ENCODE measurements at regions not wholly inside any gene's neighbourhood (a gene's known extent, or its start where the extent isn't known, plus 50 kb on each side); places are given as distances from the start of the nearest gene placed in this dataset.

DNA sequence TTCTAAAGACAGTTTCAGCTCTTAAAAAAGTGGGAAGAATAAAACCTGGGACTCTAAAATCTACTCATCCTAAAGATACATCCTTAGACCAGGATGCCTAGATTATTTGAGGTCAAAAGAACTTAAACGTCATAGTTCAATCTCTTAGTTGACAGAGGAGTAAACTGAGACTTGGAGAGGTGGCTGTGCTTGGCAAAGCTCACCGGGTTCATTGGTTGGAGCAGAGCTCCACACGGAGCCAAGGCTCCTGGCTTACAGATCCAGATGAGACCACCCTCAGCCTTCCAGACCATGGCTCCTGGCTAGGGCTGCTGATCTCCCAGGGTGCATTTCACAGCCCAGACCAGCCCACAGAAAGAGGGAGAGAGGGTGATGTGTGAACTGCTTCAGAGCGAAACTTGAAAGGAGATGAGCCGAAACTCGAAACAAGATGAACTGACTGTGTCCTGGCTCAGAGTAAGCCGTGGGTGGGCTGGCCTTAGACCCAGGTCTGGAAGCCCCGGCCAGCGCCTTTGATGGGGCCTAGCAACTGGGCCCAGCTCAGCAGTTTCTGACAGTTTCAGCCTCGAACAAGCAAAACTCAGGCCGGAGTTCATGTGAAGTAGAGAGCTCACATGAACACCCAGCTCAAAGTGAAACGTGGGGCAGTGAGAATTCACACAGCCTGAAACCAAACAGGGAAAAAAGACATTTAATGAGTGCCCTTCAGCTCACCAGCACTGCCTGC lies 1044.8 kb downstream of the BCL11B start:
- Mint-ChIP-seq H3K4me1 (ENCODE audit: low read depth) (peaks cover 86% of the 10 kb centered on the region), H3K27me3 (ENCODE audit: low read depth) (no peaks in the 10 kb centered on the region), H3K9me3 (no peaks in the 10 kb centered on the region), H3K27ac (peak overlapping the region; percentile 93), H3K36me3 (ENCODE audit: low read depth) (peaks cover 3% of the 10 kb centered on the region), H3K4me3 (peak overlapping the region; percentile 51)
- intact Hi-C loops (cut with micrococcal nuclease) = loop anchor here (2.0 to 5.0 kb wide), 2 partner anchors 286 to 960 kb away; no protein-coding TSS in a partner anchor
- CTCF ChIA-PET = interaction anchor here (0.6 to 2.2 kb wide), 8 partner anchors 11 to 487 kb away, joined by 3 to 7 read pairs (median 4); no protein-coding TSS in a partner anchor
- peak; percentile 67 for DNase-seq

DNA sequence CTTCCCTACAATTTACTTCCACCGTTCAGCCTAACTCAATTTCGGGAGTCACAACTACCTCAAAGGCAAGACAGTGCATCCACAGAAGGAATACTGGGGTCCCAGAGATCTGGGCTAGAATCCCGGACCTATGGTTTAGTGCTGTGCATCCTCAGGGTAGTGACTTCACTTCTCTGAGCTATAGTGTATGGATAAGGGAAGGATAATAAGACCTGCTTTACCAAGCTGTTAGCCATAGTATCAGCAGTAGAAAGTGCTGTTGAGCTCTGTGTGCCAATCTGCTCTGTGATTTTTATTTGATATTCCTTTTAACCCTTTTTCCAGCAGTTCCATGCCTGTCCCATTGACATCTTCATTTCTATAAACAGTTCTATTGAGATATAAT lies 1044.3 kb downstream of the BCL11B start:
- intact Hi-C loops (cut with micrococcal nuclease) = loop anchor here (2.0 to 5.0 kb wide), 3 partner anchors 285 to 960 kb away; no protein-coding TSS in a partner anchor
- peaks cover 86% of the 10 kb centered on the region for H3K4me1 Mint-ChIP-seq (ENCODE audit: low read depth)
- peak overlapping the region; percentile 51 for H3K4me3 Mint-ChIP-seq
- H3K27me3 Mint-ChIP-seq (ENCODE audit: low read depth) = no peaks in the 10 kb centered on the region
- peak overlapping the region; percentile 93 for H3K27ac Mint-ChIP-seq
- H3K9me3 Mint-ChIP-seq = no peaks in the 10 kb centered on the region
- H3K36me3 Mint-ChIP-seq (ENCODE audit: low read depth) = peaks cover 3% of the 10 kb centered on the region
- DNase-seq = no peak
- CTCF ChIA-PET = interaction anchor here (0.6 to 2.2 kb wide), 6 partner anchors 10 to 486 kb away, joined by 3 to 7 read pairs (median 4); no protein-coding TSS in a partner anchor

DNA sequence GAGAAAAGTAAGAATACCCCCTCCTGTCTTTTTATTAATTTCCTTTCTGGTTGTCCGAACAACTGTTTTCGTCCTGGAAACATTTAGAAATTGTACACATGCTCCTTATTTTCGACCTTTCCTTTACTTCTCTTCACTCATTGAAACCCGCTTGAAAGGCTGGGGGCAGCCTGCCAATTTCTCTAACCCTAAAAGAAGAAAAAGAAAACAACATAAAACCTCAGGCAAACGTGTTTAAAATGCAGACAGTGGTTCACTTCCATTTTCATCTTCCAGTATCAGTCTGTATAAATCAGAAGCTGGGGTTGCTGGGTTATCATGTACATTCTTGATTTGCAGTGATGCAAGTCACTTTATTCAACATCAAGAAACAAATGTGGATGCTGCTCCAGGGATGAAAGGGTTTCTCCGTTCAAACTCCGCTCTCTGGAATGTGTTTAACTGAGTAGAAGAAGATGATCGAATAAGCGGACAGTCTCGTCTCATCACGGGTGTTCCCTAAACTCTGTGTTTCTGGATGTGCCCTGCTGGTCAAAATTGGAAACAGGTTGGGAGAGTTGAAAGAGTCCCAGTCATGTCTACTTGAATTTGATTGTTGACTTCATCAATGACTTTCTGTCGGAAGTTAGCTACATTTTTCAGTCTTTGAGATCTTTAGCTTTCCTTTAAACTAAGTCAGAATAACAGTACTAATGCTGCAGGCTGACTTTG lies 1042.2 kb downstream of the BCL11B start:
- H3K27me3 Mint-ChIP-seq (ENCODE audit: low read depth) = no peaks in the 10 kb centered on the region
- H3K9me3 Mint-ChIP-seq = no peaks in the 10 kb centered on the region
- H3K4me1 Mint-ChIP-seq (ENCODE audit: low read depth) = peaks cover 88% of the 10 kb centered on the region
- peak overlapping the region; percentile 69 for H3K4me3 Mint-ChIP-seq
- intact Hi-C loops (cut with micrococcal nuclease) = loop anchor here (2.0 to 5.0 kb wide), 5 partner anchors 33 to 957 kb away; no protein-coding TSS in a partner anchor
- H3K36me3 Mint-ChIP-seq (ENCODE audit: low read depth) = peaks cover 3% of the 10 kb centered on the region
- CTCF ChIA-PET = interaction anchor here (0.6 to 2.5 kb wide), 9 partner anchors 10 to 1037 kb away, joined by 3 to 7 read pairs (median 4); no protein-coding TSS in a partner anchor
- DNase-seq = no peak
- peak overlapping the region; percentile 93 for H3K27ac Mint-ChIP-seq

DNA sequence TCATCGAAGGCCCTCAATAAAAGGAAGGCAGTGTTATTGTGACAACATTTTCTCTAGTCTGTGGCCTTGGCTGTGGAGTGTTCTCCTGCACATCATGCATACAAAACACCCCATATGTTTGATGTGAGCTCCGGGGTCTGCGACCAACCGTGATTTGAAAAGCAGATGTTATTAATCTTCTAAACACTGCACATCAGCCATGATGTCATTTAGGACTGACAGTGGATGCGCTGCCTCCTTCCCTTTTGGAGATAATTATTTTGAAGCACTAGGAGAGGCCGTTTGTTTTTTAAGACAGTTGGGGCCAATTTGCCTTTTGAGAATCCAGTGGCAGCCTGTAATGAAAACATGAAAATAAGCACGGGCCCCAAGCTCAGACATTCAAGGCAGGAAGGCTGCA lies 1041.6 kb downstream of the BCL11B start:
- H3K4me3 Mint-ChIP-seq = peak overlapping the region; percentile 69
- CTCF ChIA-PET = interaction anchor here (1.0 to 2.5 kb wide), 7 partner anchors 10 to 1036 kb away, joined by 3 to 7 read pairs (median 4); no protein-coding TSS in a partner anchor
- no peaks in the 10 kb centered on the region for H3K36me3 Mint-ChIP-seq (ENCODE audit: low read depth)
- H3K27ac Mint-ChIP-seq = peak overlapping the region; percentile 93
- H3K9me3 Mint-ChIP-seq = no peaks in the 10 kb centered on the region
- peaks cover 88% of the 10 kb centered on the region for H3K4me1 Mint-ChIP-seq (ENCODE audit: low read depth)
- intact Hi-C loops (cut with micrococcal nuclease) = loop anchor here (5.0 kb wide), 3 partner anchors 33 to 508 kb away; no protein-coding TSS in a partner anchor
- no peaks in the 10 kb centered on the region for H3K27me3 Mint-ChIP-seq (ENCODE audit: low read depth)
- DNase-seq = no peak

DNA sequence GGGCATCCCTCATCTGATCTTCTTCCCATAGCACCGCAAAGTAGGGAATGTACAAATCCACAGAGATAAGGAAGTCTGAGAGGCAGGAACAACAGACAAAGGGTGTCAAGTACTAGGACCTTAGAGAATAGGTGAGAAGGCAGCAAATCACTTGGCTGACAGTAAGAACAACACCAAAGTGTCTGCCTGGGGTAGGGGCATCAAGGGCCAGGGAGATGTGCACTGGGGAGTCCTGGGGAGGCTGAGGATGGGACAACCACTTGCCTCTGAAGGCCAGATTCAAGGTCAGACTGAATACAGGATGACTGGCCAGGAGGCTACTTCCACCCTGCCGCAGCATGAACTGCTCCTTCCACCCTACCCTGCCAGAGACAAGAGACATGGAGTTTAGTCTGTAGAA lies 1040.8 kb downstream of the BCL11B start:
- Mint-ChIP-seq H3K9me3 (no peaks in the 10 kb centered on the region), H3K4me3 (no peak overlapping the region), H3K27ac (peak overlapping the region; percentile 27), H3K27me3 (ENCODE audit: low read depth) (no peaks in the 10 kb centered on the region), H3K4me1 (ENCODE audit: low read depth) (peaks cover 84% of the 10 kb centered on the region), H3K36me3 (ENCODE audit: low read depth) (no peaks in the 10 kb centered on the region)
- intact Hi-C loops (cut with micrococcal nuclease) = loop anchor here (5.0 kb wide), 3 partner anchors 34 to 509 kb away; no protein-coding TSS in a partner anchor
- DNase-seq = no peak
- CTCF ChIA-PET = interaction anchor here (1.2 to 2.5 kb wide), 5 partner anchors 11 to 93 kb away, joined by 3 to 7 read pairs (median 4); no protein-coding TSS in a partner anchor

DNA sequence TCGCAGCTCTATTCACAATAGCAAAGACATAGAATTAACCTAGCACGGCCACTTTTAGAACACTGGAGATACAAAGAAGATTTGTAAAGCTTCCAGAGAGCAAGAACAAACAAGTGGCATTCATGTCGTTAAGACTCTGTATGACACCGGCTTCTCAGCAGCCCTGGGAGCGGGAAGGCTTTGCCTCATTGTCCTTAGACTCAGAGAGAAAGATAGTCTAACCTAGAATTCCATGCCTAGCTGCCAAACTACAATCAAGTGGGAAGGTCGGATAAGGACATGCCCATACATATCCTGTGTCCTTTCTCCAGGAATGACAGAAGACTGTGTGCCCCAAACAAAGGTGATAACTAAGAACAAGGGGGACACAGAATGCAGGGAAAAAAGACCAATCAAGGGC lies 1038.3 kb downstream of the BCL11B start:
- Mint-ChIP-seq H3K4me1 (ENCODE audit: low read depth) (peaks cover 75% of the 10 kb centered on the region), H3K9me3 (no peaks in the 10 kb centered on the region), H3K27me3 (ENCODE audit: low read depth) (no peaks in the 10 kb centered on the region), H3K36me3 (ENCODE audit: low read depth) (no peaks in the 10 kb centered on the region), H3K27ac (peak overlapping the region; percentile 71), H3K4me3 (no peak overlapping the region)
- intact Hi-C loops (cut with micrococcal nuclease) = loop anchor here (1.0 to 5.0 kb wide), 7 partner anchors 9 to 511 kb away; no protein-coding TSS in a partner anchor
- DNase-seq = no peak
- CTCF ChIA-PET = interaction anchor here (1.5 kb wide), 1 partner anchor 13 kb away, joined by 3 read pairs; no protein-coding TSS in a partner anchor

DNA sequence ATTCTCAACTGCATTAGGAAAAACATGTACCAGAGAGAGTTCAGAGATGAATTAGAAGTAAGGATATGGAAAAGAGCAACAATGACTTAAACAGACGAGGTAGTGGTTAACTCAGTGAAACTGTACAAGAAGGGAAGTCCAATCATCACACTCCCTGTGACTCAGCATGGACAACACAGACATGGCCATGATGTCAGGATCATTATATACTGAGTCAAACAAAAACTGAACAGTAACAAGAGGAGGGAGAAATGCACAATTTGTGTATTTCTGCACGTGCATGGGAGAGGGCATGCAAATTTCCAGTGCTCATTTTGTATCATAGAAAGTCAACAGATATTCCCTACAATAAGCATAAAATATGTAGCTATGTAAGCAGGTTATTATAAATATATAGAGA lies 1037.8 kb downstream of the BCL11B start:
- peak; percentile 82 for DNase-seq
- Mint-ChIP-seq H3K4me1 (ENCODE audit: low read depth) (peaks cover 74% of the 10 kb centered on the region), H3K27ac (peak overlapping the region; percentile 71), H3K4me3 (no peak overlapping the region), H3K27me3 (ENCODE audit: low read depth) (no peaks in the 10 kb centered on the region), H3K9me3 (no peaks in the 10 kb centered on the region), H3K36me3 (ENCODE audit: low read depth) (no peaks in the 10 kb centered on the region)
- intact Hi-C loops (cut with micrococcal nuclease) = loop anchor here (1.0 to 5.0 kb wide), 7 partner anchors 10 to 512 kb away; no protein-coding TSS in a partner anchor
- CTCF ChIA-PET = interaction anchor here (1.5 kb wide), 1 partner anchor 14 kb away, joined by 3 read pairs; no protein-coding TSS in a partner anchor

DNA sequence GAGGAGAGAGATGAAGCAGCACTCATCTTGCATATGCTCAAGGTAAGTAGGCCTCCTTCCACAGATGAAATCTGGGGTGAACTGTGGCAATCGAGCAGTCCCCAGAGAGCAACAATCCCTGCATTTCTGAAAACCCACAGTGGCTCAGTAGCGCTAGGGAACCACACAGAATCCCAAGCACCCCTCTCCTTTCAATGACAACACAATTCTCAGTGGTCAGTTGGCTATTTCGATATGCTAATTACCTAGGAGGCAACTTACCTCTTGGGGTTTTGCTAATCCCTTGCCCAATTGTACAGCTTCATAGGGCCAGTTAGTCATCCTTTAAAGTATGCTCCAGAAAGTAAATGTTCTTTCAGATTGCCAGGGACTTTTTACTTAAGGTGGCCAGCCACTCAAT lies 1035.7 kb downstream of the BCL11B start:
- intact Hi-C loops (cut with micrococcal nuclease) = loop anchor here (5.0 kb wide), 1 partner anchor 696 kb away; no protein-coding TSS in a partner anchor
- H3K27ac Mint-ChIP-seq = no peak overlapping the region
- no peaks in the 10 kb centered on the region for H3K27me3 Mint-ChIP-seq (ENCODE audit: low read depth)
- CTCF ChIA-PET = interaction anchor here (0.9 to 1.3 kb wide), 2 partner anchors 13 to 16 kb away, joined by 3 to 4 read pairs; no protein-coding TSS in a partner anchor
- no peak overlapping the region for H3K4me3 Mint-ChIP-seq
- no peaks in the 10 kb centered on the region for H3K36me3 Mint-ChIP-seq (ENCODE audit: low read depth)
- H3K4me1 Mint-ChIP-seq (ENCODE audit: low read depth) = peaks cover 61% of the 10 kb centered on the region
- no peak for DNase-seq
- H3K9me3 Mint-ChIP-seq = no peaks in the 10 kb centered on the region

DNA sequence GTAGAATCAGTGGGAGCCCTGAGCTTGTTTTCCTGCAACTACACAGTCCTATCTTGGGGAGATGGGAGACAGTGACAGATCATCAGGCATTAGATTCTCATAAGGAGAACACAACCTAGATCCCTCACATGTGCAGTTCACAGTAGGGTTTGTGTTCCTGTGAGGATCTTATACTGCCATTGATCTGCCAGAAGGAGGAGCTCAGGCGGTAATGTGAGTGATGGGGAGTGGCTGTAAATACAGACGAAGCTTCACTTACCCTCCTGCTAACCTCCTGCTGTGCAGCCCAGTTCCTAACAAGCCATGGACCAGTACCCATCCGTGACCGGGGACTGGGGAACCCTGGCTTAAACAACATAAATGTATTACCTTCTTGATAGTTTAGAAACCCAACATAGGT lies 1034.1 kb downstream of the BCL11B start:
- Mint-ChIP-seq H3K27me3 (ENCODE audit: low read depth) (no peaks in the 10 kb centered on the region), H3K9me3 (no peaks in the 10 kb centered on the region), H3K4me1 (ENCODE audit: low read depth) (peaks cover 51% of the 10 kb centered on the region), H3K27ac (no peak overlapping the region), H3K36me3 (ENCODE audit: low read depth) (no peaks in the 10 kb centered on the region), H3K4me3 (no peak overlapping the region)
- CTCF ChIA-PET = interaction anchor here (0.6 to 1.5 kb wide), 6 partner anchors 11 to 858 kb away, joined by 3 read pairs; no protein-coding TSS in a partner anchor
- DNase-seq = no peak
- intact Hi-C loops (cut with micrococcal nuclease) = loop anchor here (5.0 kb wide), 1 partner anchor 694 kb away; no protein-coding TSS in a partner anchor

DNA sequence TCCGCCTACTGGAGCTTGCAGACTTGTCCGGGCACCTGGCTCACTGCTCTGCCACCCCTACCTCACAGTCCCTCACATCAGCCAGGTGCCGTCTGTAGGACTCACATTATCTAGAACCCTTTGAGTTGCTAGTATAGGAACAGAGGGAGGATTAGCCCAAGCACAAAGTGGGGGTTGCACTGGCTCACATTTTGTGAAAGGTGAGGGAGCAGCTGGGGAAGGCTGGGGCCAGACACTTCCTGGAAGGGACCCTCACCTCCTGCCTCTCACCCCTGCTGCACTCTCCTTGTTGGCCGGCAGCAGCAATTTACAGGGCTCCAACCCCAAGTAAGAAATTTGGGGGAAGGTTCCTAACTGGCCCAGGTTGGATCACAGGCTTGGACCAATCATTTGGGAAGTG lies 1031.6 kb downstream of the BCL11B start:
- DNase-seq = no peak
- Mint-ChIP-seq H3K9me3 (no peaks in the 10 kb centered on the region), H3K27ac (no peak overlapping the region), H3K27me3 (ENCODE audit: low read depth) (no peaks in the 10 kb centered on the region), H3K4me3 (no peak overlapping the region), H3K4me1 (ENCODE audit: low read depth) (peaks cover 28% of the 10 kb centered on the region), H3K36me3 (ENCODE audit: low read depth) (no peaks in the 10 kb centered on the region)
- CTCF ChIA-PET = no interaction called here
- intact Hi-C loops (cut with micrococcal nuclease) = loop anchor here (5.0 kb wide), 1 partner anchor 192 kb away; no protein-coding TSS in a partner anchor

DNA sequence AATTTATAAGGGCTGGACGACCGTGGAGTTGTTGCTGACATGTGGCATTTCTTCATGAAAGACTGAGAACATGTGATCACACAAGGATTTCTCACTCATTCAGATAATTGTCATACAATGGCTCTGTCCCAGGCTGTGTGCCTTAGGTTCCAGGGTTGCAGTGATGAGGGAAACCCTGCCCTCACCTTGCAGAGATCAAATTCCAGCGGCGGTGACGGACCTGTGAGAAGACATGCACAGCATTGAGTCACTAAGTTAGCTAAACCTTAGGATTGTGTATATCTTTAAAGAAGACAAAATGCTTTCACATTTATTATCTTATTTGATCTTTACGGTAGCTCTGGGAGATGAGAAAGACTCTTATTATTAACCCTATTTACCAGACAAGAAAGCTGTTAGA lies 1029.1 kb downstream of the BCL11B start:
- H3K27me3 Mint-ChIP-seq (ENCODE audit: low read depth) = no peaks in the 10 kb centered on the region
- no peaks in the 10 kb centered on the region for H3K36me3 Mint-ChIP-seq (ENCODE audit: low read depth)
- H3K27ac Mint-ChIP-seq = no peak overlapping the region
- no peak for DNase-seq
- H3K4me1 Mint-ChIP-seq (ENCODE audit: low read depth) = peaks cover 16% of the 10 kb centered on the region
- intact Hi-C loops (cut with micrococcal nuclease) = loop anchor here (5.0 kb wide), 1 partner anchor 189 kb away; no protein-coding TSS in a partner anchor
- CTCF ChIA-PET = interaction anchor here (1.0 kb wide), 1 partner anchor 607 kb away, joined by 3 read pairs; no protein-coding TSS in a partner anchor
- H3K4me3 Mint-ChIP-seq = no peak overlapping the region
- no peaks in the 10 kb centered on the region for H3K9me3 Mint-ChIP-seq

All from activated naive CD4-positive, alpha-beta T cell treated with anti-CD3 and anti-CD28 coated beads for 36 hours (primary cell).